GM23338 (cell line): ENCODE measurements at regions not wholly inside any gene's neighbourhood (a gene's known extent, or its start where the extent isn't known, plus 50 kb on each side); places are given as distances from the start of the nearest gene placed in this dataset.

Source experiments
- ATAC-seq: fragments of 200-7000 bp; cut with Tn5 transposase; 3 replicates; pipeline ENCODE4 v1.9.1; 2020
- DNase-seq: peaks from one replicate; pipeline ENCODE4 v3.0.0-alpha.2; 2015; ENCODE audit warnings: low spot score
- H2AFZ ChIP-seq: fragments of 200-600 bp; sonication (generic); 2 replicates; pipeline ENCODE4 v1.8.0; 2016; ENCODE audit warnings: antibody characterized with exemption, mild to moderate bottlenecking, moderate library complexity
- H3F3A ChIP-seq: fragments of 200-600 bp; sonication (generic); replicated peaks from 2 replicates; pipeline ENCODE4 v1.8.0; 2017; ENCODE audit warnings: antibody characterized with exemption, mixed run types, low read depth
- H3K27ac ChIP-seq: fragments of 200-600 bp; sonication (generic); 2 replicates; pipeline ENCODE4 v1.6.1; 2016; ENCODE audit warnings: low read depth
- H3K27me3 ChIP-seq: fragments of 200-600 bp; sonication (generic); 2 replicates; pipeline ENCODE4 v1.8.0; 2016; ENCODE audit warnings: mild to moderate bottlenecking, mixed run types, moderate library complexity; ENCODE audit not compliant: insufficient read depth
- H3K36me3 ChIP-seq: fragments of 200-600 bp; sonication (generic); 2 replicates; pipeline ENCODE4 v1.8.0; 2016; ENCODE audit warnings: mild to moderate bottlenecking; ENCODE audit not compliant: insufficient read depth
- H3K4me1 ChIP-seq: fragments of 200-600 bp; sonication (generic); 2 replicates; pipeline ENCODE4 v1.8.0; 2016; ENCODE audit warnings: mild to moderate bottlenecking, moderate library complexity; ENCODE audit not compliant: insufficient read depth
- H3K4me2 ChIP-seq: fragments of 200-600 bp; sonication (generic); 2 replicates; pipeline ENCODE4 v1.7.1; 2017; ENCODE audit warnings: mixed run types
- H3K4me3 ChIP-seq: fragments of 200-600 bp; sonication (generic); 2 replicates; pipeline ENCODE4 v1.6.1; 2016; ENCODE audit warnings: mixed run types
- H3K79me2 ChIP-seq: fragments of 200-600 bp; sonication (generic); replicated peaks from 2 replicates; pipeline ENCODE4 v1.8.0; 2017; ENCODE audit warnings: mild to moderate bottlenecking; ENCODE audit not compliant: insufficient read depth
- H3K9me2 ChIP-seq: fragments of 200-600 bp; sonication (generic); 2 replicates; pipeline ENCODE4 v1.8.0; 2017; ENCODE audit not compliant: insufficient read depth
- H4K20me1 ChIP-seq: fragments of 200-600 bp; sonication (generic); replicated peaks from 2 replicates; pipeline ENCODE4 v1.8.0; 2017; ENCODE audit warnings: mild to moderate bottlenecking; ENCODE audit not compliant: insufficient read depth
- H3K27ac Mint-ChIP-seq: 2 replicates; pipeline ENCODE4 v1.8.0; 2020; ENCODE audit warnings: inconsistent platforms, mild to moderate bottlenecking, moderate library complexity, mixed read lengths
- H3K27me3 Mint-ChIP-seq: 3 replicates; pipeline ENCODE4 v1.8.0; 2022; ENCODE audit warnings: low read depth, mild to moderate bottlenecking, moderate library complexity, mixed read lengths, inconsistent platforms; ENCODE audit not compliant: insufficient read depth, poor library complexity
- H3K36me3 Mint-ChIP-seq: 3 replicates; pipeline ENCODE4 v1.8.0; 2021; ENCODE audit warnings: low read depth, mild to moderate bottlenecking, inconsistent platforms, moderate library complexity, mixed read lengths
- H3K4me1 Mint-ChIP-seq: 3 replicates; pipeline ENCODE4 v1.8.0; 2020; ENCODE audit warnings: mild to moderate bottlenecking, inconsistent platforms, mixed read lengths
- H3K4me3 Mint-ChIP-seq: 3 replicates; pipeline ENCODE4 v1.8.0; 2021; ENCODE audit warnings: moderate library complexity, mild to moderate bottlenecking, inconsistent platforms, mixed read lengths
- H3K9me3 Mint-ChIP-seq: 3 replicates; pipeline ENCODE4 v1.8.0; 2020; ENCODE audit warnings: moderate library complexity, mild to moderate bottlenecking, inconsistent platforms, mixed read lengths
- POLR2AphosphoS5 ChIP-seq: IDR thresholded peaks from 2 replicates; pipeline ENCODE4 v1.6.1; 2016; ENCODE audit warnings: antibody characterized with exemption, low read depth
- REST ChIP-seq: IDR thresholded peaks from one replicate; pipeline ENCODE4 v1.6.1; 2018; ENCODE audit warnings: antibody characterized with exemption; ENCODE audit not compliant: unreplicated experiment
- ZNF462 ChIP-seq: fragments of 250-450 bp; sonication (Bioruptor Pico); IDR thresholded peaks from 2 replicates; pipeline ENCODE4 v1.5.0; 2020; ENCODE audit warnings: mild to moderate bottlenecking, moderate library complexity

- no peaks in the 10 kb centered on the region for H3K9me3 Mint-ChIP-seq
- no peaks in the 10 kb centered on the region for H3K4me1 Mint-ChIP-seq
Observed at GRCh38 chr11:130722401-130722800, 193.9 kb downstream of the SNX19 start.

More at GRCh38 chr11:130722401-130722800, 193.9 kb downstream of the SNX19 start:
- no peak for TF ChIP-seq REST
- no peak for TF ChIP-seq POLR2AphosphoS5
- no peak for TF ChIP-seq ZNF462 (CRISPR knock-in tag)
- Histone ChIP-seq H3K27me3 (no peaks in the 10 kb centered on the region), H2AFZ (no peak overlapping the region), H3K4me1 (no peaks in the 10 kb centered on the region), H3K27ac (no peak overlapping the region), H4K20me1 (no peaks in the 10 kb centered on the region), H3K79me2 (no peaks in the 10 kb centered on the region), H3K36me3 (no peaks in the 10 kb centered on the region), H3F3A (no peaks in the 10 kb centered on the region), H3K4me2 (no peak overlapping the region), H3K4me3 (no peak overlapping the region), H3K9me2 (no peaks in the 10 kb centered on the region)
- Mint-ChIP-seq H3K36me3 (no peaks in the 10 kb centered on the region), H3K4me3 (no peak overlapping the region), H3K27ac (no peak overlapping the region), H3K27me3 (peaks cover 3% of the 10 kb centered on the region)
- DNase-seq (no peak), ATAC-seq (no peak)
